Activated T-cell treated with anti-CD3 and anti-CD28 coated beads, Interleukin-2, amount 50 U/mL, for 24 hours (primary cell): ENCODE measurements at regions not wholly inside any gene's neighbourhood (a gene's known extent, or its start where the extent isn't known, plus 50 kb on each side); places are given as distances from the start of the nearest gene placed in this dataset.
A peak's percentile ranks its signal among the peaks of the same experiment; 100 is the strongest.

Source experiments
- DNase-seq: peaks from one replicate; pipeline ENCODE4 v3.0.0-alpha.2; 2020
- H3K27ac Mint-ChIP-seq: 2 replicates; pipeline ENCODE4 v1.8.0; 2020; ENCODE audit warnings: mild to moderate bottlenecking, mixed read lengths
- H3K27me3 Mint-ChIP-seq: 2 replicates; pipeline ENCODE4 v1.8.0; 2020; ENCODE audit warnings: mixed read lengths
- H3K36me3 Mint-ChIP-seq: 2 replicates; pipeline ENCODE4 v1.8.0; 2020; ENCODE audit warnings: low read depth, mixed read lengths
- H3K4me1 Mint-ChIP-seq: 2 replicates; pipeline ENCODE4 v1.8.0; 2020; ENCODE audit warnings: low read depth, mixed read lengths
- H3K4me3 Mint-ChIP-seq: 2 replicates; pipeline ENCODE4 v1.8.0; 2020; ENCODE audit warnings: mild to moderate bottlenecking, moderate library complexity, mixed read lengths
- H3K9me3 Mint-ChIP-seq: 2 replicates; pipeline ENCODE4 v1.8.0; 2020; ENCODE audit warnings: mixed read lengths

GRCh38 chr2:196331851-196332250 lies 160.5 kb upstream of the STK17B start:
- H3K4me3 Mint-ChIP-seq, result no peak overlapping the region
- H3K36me3 Mint-ChIP-seq, result no peaks in the 10 kb centered on the region
- H3K27ac Mint-ChIP-seq, result no peak overlapping the region
- H3K27me3 Mint-ChIP-seq, result no peaks in the 10 kb centered on the region
- peaks cover 19% of the 10 kb centered on the region for H3K4me1 Mint-ChIP-seq
- H3K9me3 Mint-ChIP-seq, result no peaks in the 10 kb centered on the region
- no peak for DNase-seq

- DNase-seq, result no peak
- Mint-ChIP-seq H3K27ac (no peak overlapping the region), H3K27me3 (no peaks in the 10 kb centered on the region), H3K4me1 (peaks cover 23% of the 10 kb centered on the region), H3K36me3 (no peaks in the 10 kb centered on the region), H3K9me3 (no peaks in the 10 kb centered on the region), H3K4me3 (no peak overlapping the region)
These were observed 162.0 kb upstream of the STK17B start for GRCh38 chr2:196333397-196333796.

GRCh38 chr2:196334710-196335109 lies 163.3 kb upstream of the STK17B start:
- Mint-ChIP-seq H3K36me3 (no peaks in the 10 kb centered on the region), H3K4me3 (no peak overlapping the region), H3K4me1 (peaks cover 23% of the 10 kb centered on the region), H3K27me3 (no peaks in the 10 kb centered on the region), H3K9me3 (no peaks in the 10 kb centered on the region), H3K27ac (no peak overlapping the region)
- DNase-seq, result no peak

- H3K4me1 Mint-ChIP-seq, result peaks cover 23% of the 10 kb centered on the region
These were observed 163.8 kb upstream of the STK17B start for GRCh38 chr2:196335221-196335634.

GRCh38 chr2:196336207-196336606 lies 164.8 kb upstream of the STK17B start:
- H3K9me3 Mint-ChIP-seq, result no peaks in the 10 kb centered on the region
- H3K36me3 Mint-ChIP-seq, result no peaks in the 10 kb centered on the region

More at GRCh38 chr2:196335221-196335634, 163.8 kb upstream of the STK17B start:
- no peak overlapping the region for H3K27ac Mint-ChIP-seq
- H3K9me3 Mint-ChIP-seq, result no peaks in the 10 kb centered on the region
- no peaks in the 10 kb centered on the region for H3K36me3 Mint-ChIP-seq
- no peak overlapping the region for H3K4me3 Mint-ChIP-seq
- no peaks in the 10 kb centered on the region for H3K27me3 Mint-ChIP-seq
- DNase-seq, result no peak

GRCh38 chr2:196336715-196337114 lies 165.3 kb upstream of the STK17B start:
- H3K4me3 Mint-ChIP-seq, result no peak overlapping the region
- DNase-seq, result no peak

More at GRCh38 chr2:196336207-196336606, 164.8 kb upstream of the STK17B start:
- no peak for DNase-seq
- H3K27me3 Mint-ChIP-seq, result no peaks in the 10 kb centered on the region
- peaks cover 23% of the 10 kb centered on the region for H3K4me1 Mint-ChIP-seq
- no peak overlapping the region for H3K4me3 Mint-ChIP-seq
- no peak overlapping the region for H3K27ac Mint-ChIP-seq

GRCh38 chr2:196337208-196337953 lies 166.0 kb upstream of the STK17B start:
- DNase-seq, result peak; percentile 37
- Mint-ChIP-seq H3K36me3 (no peaks in the 10 kb centered on the region), H3K4me1 (peaks cover 19% of the 10 kb centered on the region), H3K27ac (no peak overlapping the region), H3K4me3 (no peak overlapping the region), H3K27me3 (no peaks in the 10 kb centered on the region), H3K9me3 (no peaks in the 10 kb centered on the region)

More at GRCh38 chr2:196336715-196337114, 165.3 kb upstream of the STK17B start:
- Mint-ChIP-seq H3K36me3 (no peaks in the 10 kb centered on the region), H3K27ac (no peak overlapping the region), H3K27me3 (no peaks in the 10 kb centered on the region), H3K4me1 (peaks cover 22% of the 10 kb centered on the region), H3K9me3 (no peaks in the 10 kb centered on the region)

- no peaks in the 10 kb centered on the region for H3K27me3 Mint-ChIP-seq
- no peak for DNase-seq
These were observed 167.1 kb upstream of the STK17B start for GRCh38 chr2:196338440-196338839.

GRCh38 chr2:196341277-196341841 lies 170.0 kb upstream of the STK17B start:
- H3K4me1 Mint-ChIP-seq, result peaks cover 8% of the 10 kb centered on the region
- no peaks in the 10 kb centered on the region for H3K9me3 Mint-ChIP-seq
- no peaks in the 10 kb centered on the region for H3K36me3 Mint-ChIP-seq
- H3K4me3 Mint-ChIP-seq, result no peak overlapping the region
- H3K27me3 Mint-ChIP-seq, result no peaks in the 10 kb centered on the region
- DNase-seq, result no peak
- no peak overlapping the region for H3K27ac Mint-ChIP-seq

More at GRCh38 chr2:196338440-196338839, 167.1 kb upstream of the STK17B start:
- H3K4me1 Mint-ChIP-seq, result peaks cover 15% of the 10 kb centered on the region
- no peak overlapping the region for H3K27ac Mint-ChIP-seq
- no peaks in the 10 kb centered on the region for H3K9me3 Mint-ChIP-seq
- no peak overlapping the region for H3K4me3 Mint-ChIP-seq
- no peaks in the 10 kb centered on the region for H3K36me3 Mint-ChIP-seq

GRCh38 chr2:196344397-196344796 lies 173.0 kb upstream of the STK17B start:
- H3K9me3 Mint-ChIP-seq, result no peaks in the 10 kb centered on the region
- no peaks in the 10 kb centered on the region for H3K27me3 Mint-ChIP-seq
- no peak for DNase-seq
- H3K4me1 Mint-ChIP-seq, result no peaks in the 10 kb centered on the region
- H3K36me3 Mint-ChIP-seq, result no peaks in the 10 kb centered on the region
- no peak overlapping the region for H3K27ac Mint-ChIP-seq
- no peak overlapping the region for H3K4me3 Mint-ChIP-seq

GRCh38 chr2:196353717-196354116 lies 182.3 kb upstream of the STK17B start:
- DNase-seq, result no peak
- Mint-ChIP-seq H3K4me3 (no peak overlapping the region), H3K9me3 (peaks cover 9% of the 10 kb centered on the region), H3K4me1 (no peaks in the 10 kb centered on the region), H3K36me3 (no peaks in the 10 kb centered on the region), H3K27ac (no peak overlapping the region), H3K27me3 (peaks cover 7% of the 10 kb centered on the region)

GRCh38 chr2:196354186-196354585 lies 182.8 kb upstream of the STK17B start:
- H3K9me3 Mint-ChIP-seq, result peaks cover 9% of the 10 kb centered on the region
- no peaks in the 10 kb centered on the region for H3K4me1 Mint-ChIP-seq
- H3K4me3 Mint-ChIP-seq, result no peak overlapping the region
- H3K27me3 Mint-ChIP-seq, result peaks cover 7% of the 10 kb centered on the region
- H3K36me3 Mint-ChIP-seq, result no peaks in the 10 kb centered on the region
- DNase-seq, result no peak
- no peak overlapping the region for H3K27ac Mint-ChIP-seq

- Mint-ChIP-seq H3K27ac (no peak overlapping the region), H3K27me3 (peaks cover 7% of the 10 kb centered on the region), H3K4me1 (peaks cover 2% of the 10 kb centered on the region), H3K4me3 (no peak overlapping the region), H3K9me3 (peaks cover 9% of the 10 kb centered on the region), H3K36me3 (no peaks in the 10 kb centered on the region)
- DNase-seq, result no peak
These were observed 185.0 kb upstream of the STK17B start for GRCh38 chr2:196356332-196356731.

- H3K27ac Mint-ChIP-seq, result no peak overlapping the region
- no peak for DNase-seq
These were observed 189.3 kb upstream of the STK17B start for GRCh38 chr2:196360650-196361049.

GRCh38 chr2:196361606-196362326 lies 190.4 kb upstream of the STK17B start:
- H3K9me3 Mint-ChIP-seq, result no peaks in the 10 kb centered on the region
- DNase-seq, result no peak
- no peak overlapping the region for H3K27ac Mint-ChIP-seq
- no peaks in the 10 kb centered on the region for H3K36me3 Mint-ChIP-seq
- peaks cover 6% of the 10 kb centered on the region for H3K4me1 Mint-ChIP-seq
- H3K27me3 Mint-ChIP-seq, result no peaks in the 10 kb centered on the region
- no peak overlapping the region for H3K4me3 Mint-ChIP-seq

More at GRCh38 chr2:196360650-196361049, 189.3 kb upstream of the STK17B start:
- Mint-ChIP-seq H3K4me3 (no peak overlapping the region), H3K4me1 (peaks cover 3% of the 10 kb centered on the region), H3K27me3 (peaks cover 1% of the 10 kb centered on the region), H3K36me3 (no peaks in the 10 kb centered on the region), H3K9me3 (no peaks in the 10 kb centered on the region)
